ENCODE measurements at regions not wholly inside any gene's neighbourhood (a gene's known extent, or its start where the extent isn't known, plus 50 kb on each side); places are given as distances from the start of the nearest gene placed in this dataset.

GRCh38 chr3:152713989-152714388, 120.9 kb upstream of the P2RY1 start (continued):
- TF ChIP-seq CTCF (conservative IDR thresholded peaks at IDR 0.05; ENCODE audit: low read depth in 2 of 2), result peak in 1 of 2 experiments; percentile 30; a peak in 1 of 4 replicates

- Histone ChIP-seq H2AFZ (no peak overlapping the region), H3K4me3 (no peak overlapping the region), H3K4me2 (no peak overlapping the region), H3K27ac (ENCODE audit: low read depth) (no peak overlapping the region), H3K4me1 (ENCODE audit: insufficient read depth) (peaks cover 8% of the 10 kb centered on the region; the same call in 1 of the 2 replicates), H3F3A (replicated peaks; ENCODE audit: low read depth) (no peaks in the 10 kb centered on the region), H3K36me3 (ENCODE audit: insufficient read depth) (no peaks in the 10 kb centered on the region), H3K27me3 (ENCODE audit: insufficient read depth) (no peaks in the 10 kb centered on the region), H3K79me2 (replicated peaks; ENCODE audit: insufficient read depth) (no peaks in the 10 kb centered on the region), H3K9me2 (ENCODE audit: insufficient read depth) (no peaks in the 10 kb centered on the region), H4K20me1 (replicated peaks; ENCODE audit: insufficient read depth) (no peaks in the 10 kb centered on the region)
- no peak overlapping the region for H3K4me3 Mint-ChIP-seq
- no peak overlapping the region for H3K27ac Mint-ChIP-seq
- ATAC-seq (no peak), DNase-seq (ENCODE audit: low spot score) (no peak)
- H3K27me3 Mint-ChIP-seq (ENCODE audit: insufficient read depth, low read depth, poor library complexity), result no peaks in the 10 kb centered on the region
- no peaks in the 10 kb centered on the region for H3K9me3 Mint-ChIP-seq
- H3K4me1 Mint-ChIP-seq, result peaks cover 15% of the 10 kb centered on the region
- no peaks in the 10 kb centered on the region for H3K36me3 Mint-ChIP-seq (ENCODE audit: low read depth)
- TF ChIP-seq ETS1 (IDR thresholded peaks at IDR 0.05) (no peak), POLR2AphosphoS5 (IDR thresholded peaks at IDR 0.05; ENCODE audit: low read depth) (no peak), CTCF (conservative IDR thresholded peaks at IDR 0.05; ENCODE audit: low read depth in 2 of 2) (no peak), NANOG (IDR thresholded peaks at IDR 0.05; ENCODE audit: borderline replicate concordance) (no peak), EZH2phosphoT487 (IDR thresholded peaks at IDR 0.05; ENCODE audit: unreplicated experiment) (no peak), ZNF462 (CRISPR knock-in tag; IDR thresholded peaks at IDR 0.05) (no peak), JUNB (IDR thresholded peaks at IDR 0.05; ENCODE audit: unreplicated experiment) (no peak), ZNF331 (CRISPR knock-in tag; IDR thresholded peaks at IDR 0.05; ENCODE audit: low read depth) (no peak), STAT1 (IDR thresholded peaks at IDR 0.05; ENCODE audit: unreplicated experiment) (no peak), ZNF114 (CRISPR knock-in tag; IDR thresholded peaks at IDR 0.05) (no peak), EZH2 (IDR thresholded peaks at IDR 0.05; ENCODE audit: low read depth, unreplicated experiment) (no peak), CREB1 (CRISPR knock-in tag; IDR thresholded peaks at IDR 0.05; ENCODE audit: low read depth) (no peak)
Measured at GRCh38 chr3:152714507-152714906, 120.4 kb upstream of the P2RY1 start.
